ENCODE measurements at regions not wholly inside any gene's neighbourhood (a gene's known extent, or its start where the extent isn't known, plus 50 kb on each side); places are given as distances from the start of the nearest gene placed in this dataset.

- Histone ChIP-seq H2AK5ac (ENCODE audit: low read length) (no peak overlapping the region), H3K4me3 (ENCODE audit: low read length) (no peak overlapping the region), H3K27ac (ENCODE audit: low read depth, low read length) (no peak overlapping the region), H3K79me1 (ENCODE audit: low read length) (no peaks in the 10 kb centered on the region), H3K4me1 (ENCODE audit: control insufficient read depth, low read depth, low read length) (no peaks in the 10 kb centered on the region), H3K79me2 (ENCODE audit: control insufficient read depth, insufficient read depth, low read length) (no peaks in the 10 kb centered on the region), H3K56ac (ENCODE audit: low read length) (no peak overlapping the region), H3K36me3 (ENCODE audit: control insufficient read depth, insufficient read depth, low read length) (no peaks in the 10 kb centered on the region), H2BK15ac (replicated peaks; ENCODE audit: low read depth) (no peak overlapping the region), H3K27me3 (ENCODE audit: insufficient read depth, low read length, poor library complexity) (no peaks in the 10 kb centered on the region), H3K4me2 (ENCODE audit: low read length) (no peak overlapping the region), H3K4ac (ENCODE audit: low read depth, low read length) (no peak overlapping the region), H3K9ac (ENCODE audit: low read length) (no peak overlapping the region), H4K8ac (ENCODE audit: low read depth, low read length) (no peak overlapping the region), H3K18ac (ENCODE audit: low read length) (no peak overlapping the region), H2BK120ac (ENCODE audit: low read depth, low read length) (no peak overlapping the region), H3K23ac (ENCODE audit: low read length) (no peak overlapping the region), H2BK5ac (ENCODE audit: low read length) (no peak overlapping the region), H4K5ac (ENCODE audit: low read length) (no peak overlapping the region)
- DNase-seq = no peak
- WGBS (ENCODE audit: extremely low coverage, insufficient coverage, low lambda C conversion rate) = no CpG with 5 or more reads among the region's 3 CpGs
Observed at GRCh38 chr4:130172156-130172555, 1076.2 kb downstream of the C4orf33 start.

- no peak for DNase-seq
- Histone ChIP-seq H4K5ac (ENCODE audit: low read length) (no peak overlapping the region), H3K79me1 (ENCODE audit: low read length) (no peaks in the 10 kb centered on the region), H3K23ac (ENCODE audit: low read length) (no peak overlapping the region), H3K36me3 (ENCODE audit: control insufficient read depth, insufficient read depth, low read length) (no peaks in the 10 kb centered on the region), H3K4me1 (ENCODE audit: control insufficient read depth, low read depth, low read length) (no peaks in the 10 kb centered on the region), H2AK5ac (ENCODE audit: low read length) (no peak overlapping the region), H4K8ac (ENCODE audit: low read depth, low read length) (no peak overlapping the region), H3K18ac (ENCODE audit: low read length) (no peak overlapping the region), H3K4me3 (ENCODE audit: low read length) (no peak overlapping the region), H2BK5ac (ENCODE audit: low read length) (no peak overlapping the region), H3K27me3 (ENCODE audit: insufficient read depth, low read length, poor library complexity) (no peaks in the 10 kb centered on the region), H2BK15ac (replicated peaks; ENCODE audit: low read depth) (no peak overlapping the region), H3K9ac (ENCODE audit: low read length) (no peak overlapping the region), H3K27ac (ENCODE audit: low read depth, low read length) (no peak overlapping the region), H3K4me2 (ENCODE audit: low read length) (no peak overlapping the region), H2BK120ac (ENCODE audit: low read depth, low read length) (no peak overlapping the region), H3K56ac (ENCODE audit: low read length) (no peak overlapping the region), H3K79me2 (ENCODE audit: control insufficient read depth, insufficient read depth, low read length) (no peaks in the 10 kb centered on the region), H3K4ac (ENCODE audit: low read depth, low read length) (no peak overlapping the region)
Observed at GRCh38 chr4:130178106-130178505, 1082.2 kb downstream of the C4orf33 start.

- no CpG with 5 or more reads among the region's 2 CpGs for WGBS (ENCODE audit: extremely low coverage, insufficient coverage, low lambda C conversion rate)
- Histone ChIP-seq H4K5ac (ENCODE audit: low read length) (no peak overlapping the region), H3K27me3 (ENCODE audit: insufficient read depth, low read length, poor library complexity) (no peaks in the 10 kb centered on the region), H3K4me3 (ENCODE audit: low read length) (no peak overlapping the region), H3K18ac (ENCODE audit: low read length) (no peak overlapping the region), H3K23ac (ENCODE audit: low read length) (no peak overlapping the region), H3K9ac (ENCODE audit: low read length) (no peak overlapping the region), H2BK5ac (ENCODE audit: low read length) (no peak overlapping the region), H2BK120ac (ENCODE audit: low read depth, low read length) (no peak overlapping the region), H3K79me2 (ENCODE audit: control insufficient read depth, insufficient read depth, low read length) (no peaks in the 10 kb centered on the region), H2AK5ac (ENCODE audit: low read length) (no peak overlapping the region), H3K4me1 (ENCODE audit: control insufficient read depth, low read depth, low read length) (no peaks in the 10 kb centered on the region), H2BK15ac (replicated peaks; ENCODE audit: low read depth) (no peak overlapping the region), H4K8ac (ENCODE audit: low read depth, low read length) (no peak overlapping the region), H3K27ac (ENCODE audit: low read depth, low read length) (no peak overlapping the region), H3K4ac (ENCODE audit: low read depth, low read length) (no peak overlapping the region), H3K56ac (ENCODE audit: low read length) (no peak overlapping the region), H3K4me2 (ENCODE audit: low read length) (no peak overlapping the region), H3K79me1 (ENCODE audit: low read length) (no peaks in the 10 kb centered on the region), H3K36me3 (ENCODE audit: control insufficient read depth, insufficient read depth, low read length) (no peaks in the 10 kb centered on the region)
- DNase-seq = no peak
Observed at GRCh38 chr4:130183096-130183495, 1087.1 kb downstream of the C4orf33 start.

- H3K4me2 ChIP-seq (ENCODE audit: low read length) = no peak overlapping the region
- no peak overlapping the region for H3K27ac ChIP-seq (ENCODE audit: low read depth, low read length)
- H3K36me3 ChIP-seq (ENCODE audit: control insufficient read depth, insufficient read depth, low read length) = no peaks in the 10 kb centered on the region
- no CpG with 5 or more reads among the region's 4 CpGs for WGBS (ENCODE audit: extremely low coverage, insufficient coverage, low lambda C conversion rate)
- H3K79me2 ChIP-seq (ENCODE audit: control insufficient read depth, insufficient read depth, low read length) = no peaks in the 10 kb centered on the region
- no peak overlapping the region for H3K56ac ChIP-seq (ENCODE audit: low read length)
- H3K79me1 ChIP-seq (ENCODE audit: low read length) = no peaks in the 10 kb centered on the region
- no peak overlapping the region for H3K18ac ChIP-seq (ENCODE audit: low read length)
- no peak overlapping the region for H2AK5ac ChIP-seq (ENCODE audit: low read length)
- no peak for DNase-seq
- no peak overlapping the region for H3K23ac ChIP-seq (ENCODE audit: low read length)
- no peak overlapping the region for H3K9ac ChIP-seq (ENCODE audit: low read length)
- H2BK5ac ChIP-seq (ENCODE audit: low read length) = no peak overlapping the region
- no peak overlapping the region for H2BK120ac ChIP-seq (ENCODE audit: low read depth, low read length)
- no peaks in the 10 kb centered on the region for H3K27me3 ChIP-seq (ENCODE audit: insufficient read depth, low read length, poor library complexity)
- no peak overlapping the region for H3K4ac ChIP-seq (ENCODE audit: low read depth, low read length)
- H4K8ac ChIP-seq (ENCODE audit: low read depth, low read length) = no peak overlapping the region
- H3K4me1 ChIP-seq (ENCODE audit: control insufficient read depth, low read depth, low read length) = no peaks in the 10 kb centered on the region
- H3K4me3 ChIP-seq (ENCODE audit: low read length) = no peak overlapping the region
- no peak overlapping the region for H4K5ac ChIP-seq (ENCODE audit: low read length)
- no peak overlapping the region for H2BK15ac ChIP-seq (replicated peaks; ENCODE audit: low read depth)
Observed at GRCh38 chr4:130183766-130184165, 1087.8 kb downstream of the C4orf33 start.

- no peak overlapping the region for H2BK15ac ChIP-seq (replicated peaks; ENCODE audit: low read depth)
- no peaks in the 10 kb centered on the region for H3K4me1 ChIP-seq (ENCODE audit: control insufficient read depth, low read depth, low read length)
- H3K4ac ChIP-seq (ENCODE audit: low read depth, low read length) = no peak overlapping the region
- no peak for DNase-seq
- H3K4me2 ChIP-seq (ENCODE audit: low read length) = no peak overlapping the region
- no peak overlapping the region for H3K4me3 ChIP-seq (ENCODE audit: low read length)
- no peak overlapping the region for H4K8ac ChIP-seq (ENCODE audit: low read depth, low read length)
- no peak overlapping the region for H3K56ac ChIP-seq (ENCODE audit: low read length)
- H4K5ac ChIP-seq (ENCODE audit: low read length) = no peak overlapping the region
- H3K23ac ChIP-seq (ENCODE audit: low read length) = no peak overlapping the region
- no peak overlapping the region for H2BK120ac ChIP-seq (ENCODE audit: low read depth, low read length)
- H3K27me3 ChIP-seq (ENCODE audit: insufficient read depth, low read length, poor library complexity) = no peaks in the 10 kb centered on the region
- no peaks in the 10 kb centered on the region for H3K79me2 ChIP-seq (ENCODE audit: control insufficient read depth, insufficient read depth, low read length)
- H3K9ac ChIP-seq (ENCODE audit: low read length) = no peak overlapping the region
- H2AK5ac ChIP-seq (ENCODE audit: low read length) = no peak overlapping the region
- no peak overlapping the region for H3K18ac ChIP-seq (ENCODE audit: low read length)
- no peak overlapping the region for H3K27ac ChIP-seq (ENCODE audit: low read depth, low read length)
- no peak overlapping the region for H2BK5ac ChIP-seq (ENCODE audit: low read length)
- no peaks in the 10 kb centered on the region for H3K79me1 ChIP-seq (ENCODE audit: low read length)
- no peaks in the 10 kb centered on the region for H3K36me3 ChIP-seq (ENCODE audit: control insufficient read depth, insufficient read depth, low read length)
Observed at GRCh38 chr4:130185123-130185522, 1089.2 kb downstream of the C4orf33 start.

- H3K27me3 ChIP-seq (ENCODE audit: insufficient read depth, low read length, poor library complexity) = no peaks in the 10 kb centered on the region
- H3K79me1 ChIP-seq (ENCODE audit: low read length) = no peaks in the 10 kb centered on the region
- no CpG with 5 or more reads among the region's 3 CpGs for WGBS (ENCODE audit: extremely low coverage, insufficient coverage, low lambda C conversion rate)
- H3K23ac ChIP-seq (ENCODE audit: low read length) = no peak overlapping the region
- no peak overlapping the region for H3K56ac ChIP-seq (ENCODE audit: low read length)
- H2AK5ac ChIP-seq (ENCODE audit: low read length) = no peak overlapping the region
- no peak overlapping the region for H4K5ac ChIP-seq (ENCODE audit: low read length)
- H3K18ac ChIP-seq (ENCODE audit: low read length) = no peak overlapping the region
- H3K36me3 ChIP-seq (ENCODE audit: control insufficient read depth, insufficient read depth, low read length) = no peaks in the 10 kb centered on the region
- H2BK5ac ChIP-seq (ENCODE audit: low read length) = no peak overlapping the region
- H3K4me1 ChIP-seq (ENCODE audit: control insufficient read depth, low read depth, low read length) = no peaks in the 10 kb centered on the region
- no peaks in the 10 kb centered on the region for H3K79me2 ChIP-seq (ENCODE audit: control insufficient read depth, insufficient read depth, low read length)
- DNase-seq = no peak
- H2BK120ac ChIP-seq (ENCODE audit: low read depth, low read length) = no peak overlapping the region
- H3K9ac ChIP-seq (ENCODE audit: low read length) = no peak overlapping the region
- no peak overlapping the region for H2BK15ac ChIP-seq (replicated peaks; ENCODE audit: low read depth)
- no peak overlapping the region for H3K4ac ChIP-seq (ENCODE audit: low read depth, low read length)
- no peak overlapping the region for H3K4me2 ChIP-seq (ENCODE audit: low read length)
- no peak overlapping the region for H3K4me3 ChIP-seq (ENCODE audit: low read length)
- no peak overlapping the region for H3K27ac ChIP-seq (ENCODE audit: low read depth, low read length)
- H4K8ac ChIP-seq (ENCODE audit: low read depth, low read length) = no peak overlapping the region
Observed at GRCh38 chr4:130186931-130187330, 1091.0 kb downstream of the C4orf33 start.
